GM19025 (cell line): ENCODE measurements at regions not wholly inside any gene's neighbourhood (a gene's known extent, or its start where the extent isn't known, plus 50 kb on each side); places are given as distances from the start of the nearest gene placed in this dataset.
"Not testable (repeated sequence)": the region's sequence is repeated elsewhere in the genome, so short reads cannot be mapped to it uniquely, and the experiment has no call there.

Experiments used
- ATAC-seq: cut with Tn5 transposase; IDR thresholded peaks from one replicate; pipeline ENCODE4 v1.9.1; 2021; ENCODE audit warnings: mild to moderate bottlenecking, low read depth, moderate library complexity; ENCODE audit not compliant: unreplicated experiment

GRCh38 chr6:68575765-68576439, 59.2 kb upstream of the ADGRB3 start:
- no peak for ATAC-seq

DNA sequence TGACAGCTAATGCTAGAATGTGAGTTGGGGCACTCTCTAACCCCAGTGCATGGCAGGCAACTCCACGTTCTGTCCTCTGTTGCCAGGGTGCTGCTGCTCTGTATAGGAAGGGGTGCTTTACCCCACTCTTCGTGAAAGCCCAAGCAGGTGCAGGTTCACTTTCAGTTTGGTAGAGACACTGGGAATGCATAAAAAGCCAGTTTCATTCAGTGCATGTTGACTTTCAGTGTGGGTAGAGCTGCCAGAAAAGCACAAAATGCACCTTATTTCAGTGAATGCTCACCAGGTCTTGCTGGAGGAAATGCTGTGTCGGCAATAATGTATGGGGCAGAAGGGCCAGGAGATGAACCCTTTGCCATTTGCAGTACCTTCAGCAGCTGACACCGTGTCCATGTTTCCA, 62.1 kb upstream of the ADGRB3 start:
- peak; percentile 14 for ATAC-seq

DNA sequence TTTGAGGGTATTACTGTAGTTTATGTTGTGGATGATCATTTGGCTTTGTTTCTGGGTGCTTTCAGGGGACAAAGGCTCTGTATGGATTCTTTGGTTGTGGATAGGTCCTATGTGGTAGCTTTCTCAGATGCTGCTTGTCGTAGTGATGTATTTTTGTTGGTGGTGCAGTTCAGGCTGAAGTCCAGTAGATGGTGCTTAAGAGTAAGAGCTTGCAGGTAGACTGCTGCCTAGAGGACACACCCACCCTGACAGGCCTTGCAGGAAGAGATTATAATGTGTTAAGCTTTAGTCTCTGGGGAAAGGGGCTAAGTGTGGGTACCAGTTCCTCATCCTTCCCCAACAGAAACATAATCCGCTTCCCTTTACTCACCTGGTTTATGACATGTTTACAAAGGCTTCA, 62.6 kb upstream of the ADGRB3 start:
- peak; percentile 75 for ATAC-seq

GRCh38 chr6:68559716-68560115, 75.4 kb upstream of the ADGRB3 start:
- ATAC-seq: no peak

- ATAC-seq: no peak
Measured at GRCh38 chr6:68559070-68559469, 76.0 kb upstream of the ADGRB3 start.

- no peak for ATAC-seq
Measured at GRCh38 chr6:68546620-68547019, 88.5 kb upstream of the ADGRB3 start.

DNA sequence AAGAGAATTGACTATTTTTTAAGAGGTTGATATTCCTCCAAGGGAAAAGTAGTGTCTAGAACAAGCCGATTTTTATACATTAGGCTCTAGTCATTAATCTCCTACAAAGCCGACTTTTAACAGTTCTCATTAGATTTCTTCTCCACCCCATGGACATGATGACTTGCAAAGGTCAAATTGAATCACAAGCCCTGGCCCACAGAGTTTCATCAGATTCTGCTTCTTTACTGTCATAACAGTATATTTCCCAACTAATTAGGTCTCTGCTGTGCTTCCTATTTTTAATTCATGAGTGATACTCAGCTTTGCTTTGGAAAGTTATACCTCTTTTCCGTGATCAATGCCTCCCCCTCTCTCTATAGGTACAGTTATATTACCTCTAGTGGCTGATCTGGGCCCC, 90.6 kb upstream of the ADGRB3 start:
- ATAC-seq: no peak

GRCh38 chr6:68533339-68533795, 101.7 kb upstream of the ADGRB3 start:
- ATAC-seq: no peak

- ATAC-seq: no peak
Measured at GRCh38 chr6:68527691-68528090, 107.4 kb upstream of the ADGRB3 start.

DNA sequence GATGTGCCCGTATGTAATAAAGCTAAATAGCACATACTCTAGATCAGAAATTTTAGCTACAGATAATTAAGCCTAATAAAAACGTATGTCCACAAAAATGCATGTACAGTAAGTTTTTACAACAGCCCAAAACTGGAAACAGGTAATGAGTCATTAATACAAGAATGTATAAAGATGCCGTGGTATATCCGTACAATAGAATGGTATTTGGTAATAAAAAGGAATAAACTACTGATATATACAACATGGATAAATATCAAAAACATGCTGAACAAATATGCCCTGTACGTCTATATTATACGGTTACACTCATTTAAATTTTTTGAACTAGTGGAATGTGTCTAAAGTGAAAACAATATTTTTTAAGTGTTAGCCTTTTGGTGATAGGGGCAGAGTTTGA, 128.2 kb upstream of the ADGRB3 start:
- ATAC-seq: no peak

- no peak for ATAC-seq
Measured at GRCh38 chr6:68502946-68503345, 132.1 kb upstream of the ADGRB3 start.

GRCh38 chr6:68497927-68498326, 137.2 kb upstream of the ADGRB3 start:
- ATAC-seq: no peak

DNA sequence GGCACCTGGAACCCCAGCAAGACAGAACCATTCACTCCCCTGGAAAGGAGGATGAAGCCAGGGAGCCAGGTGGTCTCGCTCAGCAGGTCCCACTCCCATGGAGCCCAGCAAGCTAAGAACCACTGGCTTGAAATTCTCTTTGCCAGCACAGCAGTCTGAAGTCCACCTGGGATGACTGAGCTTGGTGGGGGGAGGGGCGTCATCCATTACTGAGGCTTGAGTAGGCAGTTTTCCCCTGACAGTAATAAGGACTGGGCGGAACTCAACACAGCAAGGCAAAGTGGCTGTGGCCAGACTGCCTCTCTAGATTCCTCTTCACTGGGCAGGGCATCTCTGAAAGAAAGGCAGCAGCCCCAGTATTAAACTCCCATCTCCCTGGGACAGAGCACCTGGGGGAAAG, 140.2 kb upstream of the ADGRB3 start:
- not testable (repeated sequence) for ATAC-seq

- no peak for ATAC-seq
Measured at GRCh38 chr6:68476611-68477010, 158.5 kb upstream of the ADGRB3 start.

DNA sequence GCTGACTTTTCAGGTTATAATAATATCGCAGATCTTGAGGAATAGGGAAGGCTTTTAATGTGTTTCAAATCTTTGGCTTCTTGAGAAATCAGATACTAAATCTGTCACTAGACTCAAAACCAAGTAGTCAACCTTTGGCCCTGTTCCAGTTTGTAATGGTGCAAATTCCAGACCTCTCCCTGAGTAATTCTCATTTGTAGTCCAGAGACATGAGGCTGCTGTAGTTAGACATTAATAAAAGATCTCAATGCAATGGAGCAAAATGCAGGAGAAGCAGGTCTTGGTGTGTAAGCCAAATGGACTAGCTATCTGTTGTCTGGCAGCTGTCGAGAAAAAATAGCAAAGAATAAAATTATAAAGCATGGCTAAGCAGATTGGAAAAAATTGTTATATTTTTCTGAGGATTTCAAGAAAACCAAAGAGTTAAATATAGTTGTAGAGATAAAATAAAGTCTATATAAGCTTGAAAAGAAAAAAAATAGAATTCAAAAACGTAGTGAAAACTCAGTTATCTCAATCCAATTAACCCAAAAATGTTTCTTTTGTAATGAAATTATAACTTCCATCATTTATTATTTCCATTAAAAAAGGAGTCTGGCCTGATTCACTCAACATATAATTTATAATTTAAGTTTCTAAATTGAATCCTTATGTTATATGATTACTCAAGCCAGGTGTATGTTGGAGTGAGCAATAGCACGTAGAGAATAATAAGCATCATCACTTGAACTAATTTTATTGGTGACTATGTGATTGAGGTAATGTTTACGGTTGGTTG, 161.5 kb upstream of the ADGRB3 start:
- no peak for ATAC-seq

DNA sequence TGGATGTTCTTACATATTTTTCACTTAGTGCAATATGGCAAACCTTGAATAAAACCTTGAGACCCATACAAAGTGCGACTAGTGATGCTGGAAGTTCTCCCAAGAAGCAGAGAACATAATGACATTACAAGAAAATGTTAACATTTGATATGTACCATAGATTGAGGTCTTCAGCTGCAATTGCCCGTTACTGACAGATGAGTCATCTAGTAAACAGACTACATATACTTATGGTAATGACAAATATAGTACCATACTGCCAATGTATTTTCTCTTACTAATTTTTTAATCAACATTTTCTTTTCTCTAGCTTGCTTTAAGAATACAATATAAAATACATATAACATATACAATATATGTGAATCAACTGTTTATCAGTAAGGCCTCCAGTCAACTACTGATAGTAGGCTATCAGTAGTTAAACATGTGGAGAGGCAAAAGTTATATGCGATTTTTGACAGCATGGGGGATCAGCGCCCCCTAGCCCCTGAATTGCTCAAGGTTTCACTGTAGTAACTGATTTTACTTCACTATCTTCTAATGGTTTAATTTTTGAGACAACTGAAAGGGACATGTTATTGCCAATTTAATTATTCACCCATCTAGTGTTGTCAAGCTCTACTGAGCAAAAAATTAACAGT, 166.7 kb upstream of the ADGRB3 start:
- ATAC-seq: no peak

DNA sequence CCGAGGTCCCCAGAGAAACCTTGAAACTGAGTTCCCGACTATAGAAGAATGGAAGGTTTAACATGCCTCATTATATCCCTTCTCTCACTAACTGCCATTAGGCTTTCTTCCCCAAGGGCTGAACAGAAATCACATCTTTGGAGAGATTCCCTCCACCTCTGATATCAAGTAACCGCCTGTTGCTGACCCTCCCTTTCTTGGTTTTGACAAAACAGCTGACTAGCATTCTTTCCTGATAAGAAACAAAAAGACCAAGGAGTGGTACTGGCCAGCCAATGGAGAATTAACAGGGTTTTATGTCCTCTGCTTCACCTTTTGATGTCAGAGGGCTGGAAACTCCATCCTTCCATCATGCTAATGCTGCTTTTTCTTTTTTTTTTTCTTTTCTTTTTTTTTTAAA, 176.6 kb upstream of the ADGRB3 start:
- no peak for ATAC-seq

DNA sequence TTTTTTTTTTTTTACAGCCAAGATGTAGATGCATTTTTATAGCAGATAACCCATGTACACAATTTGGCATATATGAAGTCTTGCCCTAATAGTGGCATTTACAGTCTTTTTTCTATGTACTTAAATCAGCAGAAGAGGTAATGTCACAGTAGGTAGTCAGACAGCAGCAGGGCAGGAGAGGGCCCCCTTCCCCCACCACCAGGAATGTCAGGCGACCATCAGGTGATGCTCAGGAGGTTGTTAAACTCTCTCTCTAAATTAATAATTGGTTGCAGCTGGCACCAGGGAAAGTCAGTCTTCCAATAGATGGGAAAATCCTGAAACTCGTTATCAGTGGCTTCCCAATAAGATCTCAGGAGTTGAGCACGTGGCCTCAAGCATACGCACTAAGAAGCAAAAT, 188.0 kb upstream of the ADGRB3 start:
- no peak for ATAC-seq

DNA sequence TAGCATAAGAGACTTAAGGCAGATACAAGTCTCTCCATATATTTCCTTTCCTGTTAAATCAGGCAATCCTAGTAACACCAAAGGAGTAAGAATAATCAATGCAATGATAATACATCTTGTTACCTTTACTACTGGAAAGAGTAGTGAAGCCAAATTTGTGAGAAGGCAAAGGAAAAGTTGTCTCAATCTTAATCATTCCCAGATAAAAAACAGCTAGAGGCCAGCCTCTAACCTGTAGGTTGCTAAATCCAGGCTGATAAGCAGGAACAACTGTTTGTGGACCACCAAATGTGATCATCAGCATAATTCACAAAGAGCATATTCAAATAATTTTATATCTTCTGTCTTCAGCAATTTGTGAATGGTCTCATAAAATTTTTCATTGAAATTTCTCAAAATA, 189.2 kb upstream of the ADGRB3 start:
- ATAC-seq: no peak

- ATAC-seq: no peak
Measured at GRCh38 chr6:68443704-68444103, 191.4 kb upstream of the ADGRB3 start.

DNA sequence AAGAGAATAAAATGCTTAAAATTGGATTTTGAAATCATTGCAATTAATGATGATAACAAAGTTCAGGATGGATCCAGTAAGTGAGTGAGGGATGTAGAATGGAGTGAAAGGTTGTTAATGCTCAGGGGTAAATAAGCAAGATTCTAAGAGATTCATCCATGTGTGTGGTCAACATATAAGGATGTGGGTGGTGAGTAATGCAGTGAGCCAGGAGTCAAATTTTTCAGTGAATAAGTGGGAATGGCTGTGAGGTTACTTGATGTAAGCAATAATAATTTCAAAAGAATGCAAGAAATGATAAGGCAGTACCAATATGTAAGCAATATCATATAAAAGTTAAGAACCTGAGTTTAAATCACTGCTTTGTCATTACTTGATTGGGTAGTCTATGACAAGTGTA, 207.5 kb upstream of the ADGRB3 start:
- ATAC-seq: no peak

DNA sequence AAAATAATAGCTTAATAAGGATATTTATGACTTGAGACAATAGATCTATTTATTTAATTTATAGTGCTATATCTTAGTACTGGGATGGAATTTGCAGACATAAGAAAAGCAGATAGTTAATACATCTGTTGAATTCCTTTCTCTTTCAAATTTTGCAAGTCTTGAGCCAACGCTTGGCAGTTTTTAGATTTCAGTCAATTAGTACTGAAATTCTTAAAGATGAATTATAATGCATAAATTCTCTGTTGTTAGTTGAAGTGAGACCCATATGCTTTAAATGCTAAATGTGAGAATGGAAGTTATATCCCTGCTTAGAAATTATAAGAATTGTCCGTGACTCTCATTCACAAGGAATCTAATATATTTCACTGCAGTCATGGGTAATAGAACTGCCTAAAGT, 225.1 kb upstream of the ADGRB3 start:
- no peak for ATAC-seq
